ENCODE measurements at regions not wholly inside any gene's neighbourhood (a gene's known extent, or its start where the extent isn't known, plus 50 kb on each side); places are given as distances from the start of the nearest gene placed in this dataset.

- no peak for TF ChIP-seq CTCF (IDR thresholded peaks at IDR 0.05)
- no peak for ATAC-seq
Observed at GRCh38 chr13:21232599-21232998, 56.1 kb downstream of the MRPL57 start.

GRCh38 chr13:21233086-21233485, 56.6 kb downstream of the MRPL57 start:
- intact Hi-C loops (cut with DNase I, micrococcal nuclease) = no loop called here
- no peaks in the 10 kb centered on the region for H3K4me1 ChIP-seq (ENCODE audit: low read depth)
- TF ChIP-seq CTCF (IDR thresholded peaks at IDR 0.05) = no peak
- ATAC-seq (no peak), DNase-seq (no peak)
- no peak overlapping the region for H3K4me3 ChIP-seq
- no peaks in the 10 kb centered on the region for H3K9me3 ChIP-seq
- H3K36me3 ChIP-seq (ENCODE audit: low read depth) = no peaks in the 10 kb centered on the region

More at GRCh38 chr13:21232599-21232998, 56.1 kb downstream of the MRPL57 start:
- intact Hi-C loops (cut with DNase I, micrococcal nuclease) = no loop called here
- H3K4me3 ChIP-seq = no peak overlapping the region
- H3K4me1 ChIP-seq (ENCODE audit: low read depth) = no peaks in the 10 kb centered on the region
- DNase-seq = no peak
- H3K36me3 ChIP-seq (ENCODE audit: low read depth) = no peaks in the 10 kb centered on the region
- no peaks in the 10 kb centered on the region for H3K9me3 ChIP-seq

- DNase-seq (no peak), ATAC-seq (no peak)
- Histone ChIP-seq H3K9me3 (no peaks in the 10 kb centered on the region), H3K4me1 (ENCODE audit: low read depth) (no peaks in the 10 kb centered on the region), H3K4me3 (no peak overlapping the region), H3K36me3 (ENCODE audit: low read depth) (no peaks in the 10 kb centered on the region)
- no peak for TF ChIP-seq CTCF (IDR thresholded peaks at IDR 0.05)
- intact Hi-C loops (cut with DNase I, micrococcal nuclease) = no loop called here
Observed at GRCh38 chr13:21234526-21234925, 58.1 kb downstream of the MRPL57 start.

GRCh38 chr13:21235174-21235573, 58.7 kb downstream of the MRPL57 start:
- ATAC-seq = no peak
- H3K9me3 ChIP-seq = no peaks in the 10 kb centered on the region
- intact Hi-C loops (cut with DNase I, micrococcal nuclease) = no loop called here

GRCh38 chr13:21237081-21237480, 60.6 kb downstream of the MRPL57 start:
- intact Hi-C loops (cut with DNase I, micrococcal nuclease) = no loop called here
- no peak for ATAC-seq
- H3K4me3 ChIP-seq = no peak overlapping the region
- no peaks in the 10 kb centered on the region for H3K9me3 ChIP-seq
- no peaks in the 10 kb centered on the region for H3K36me3 ChIP-seq (ENCODE audit: low read depth)
- no peaks in the 10 kb centered on the region for H3K4me1 ChIP-seq (ENCODE audit: low read depth)
- DNase-seq = no peak
- TF ChIP-seq CTCF (IDR thresholded peaks at IDR 0.05) = no peak

More at GRCh38 chr13:21235174-21235573, 58.7 kb downstream of the MRPL57 start:
- Histone ChIP-seq H3K36me3 (ENCODE audit: low read depth) (no peaks in the 10 kb centered on the region), H3K4me3 (no peak overlapping the region), H3K4me1 (ENCODE audit: low read depth) (no peaks in the 10 kb centered on the region)
- no peak for DNase-seq
- no peak for TF ChIP-seq CTCF (IDR thresholded peaks at IDR 0.05)

GRCh38 chr13:21238267-21238666, 61.8 kb downstream of the MRPL57 start:
- H3K9me3 ChIP-seq = peaks cover 2% of the 10 kb centered on the region
- H3K4me1 ChIP-seq (ENCODE audit: low read depth) = no peaks in the 10 kb centered on the region
- DNase-seq (no peak), ATAC-seq (no peak)
- intact Hi-C loops (cut with DNase I, micrococcal nuclease) = no loop called here
- no peaks in the 10 kb centered on the region for H3K36me3 ChIP-seq (ENCODE audit: low read depth)
- no peak for TF ChIP-seq CTCF (IDR thresholded peaks at IDR 0.05)
- H3K4me3 ChIP-seq = no peak overlapping the region

All from mucosa of descending colon (tissue), 3 donors.